PC-3 (cell line): ENCODE measurements at regions not wholly inside any gene's neighbourhood (a gene's known extent, or its start where the extent isn't known, plus 50 kb on each side); places are given as distances from the start of the nearest gene placed in this dataset.

Experiments used
- CTCF ChIP-seq: fragments of 300-600 bp; sonication (generic); conservative IDR thresholded peaks from 2 replicates; pipeline ENCODE4 v1.5.1; 2017; ENCODE audit warnings: antibody characterized with exemption, low read depth, mild to moderate bottlenecking, low read length
- EZH2 ChIP-seq: fragments of 300-600 bp; sonication (generic); IDR thresholded peaks from one replicate; pipeline ENCODE4 v1.6.1; 2017; ENCODE audit warnings: antibody characterized with exemption, mild to moderate bottlenecking, low read length; ENCODE audit not compliant: unreplicated experiment
- EZH2phosphoT487 ChIP-seq: fragments of 300-600 bp; sonication (generic); IDR thresholded peaks from 2 replicates; pipeline ENCODE4 v1.6.1; 2018; ENCODE audit warnings: mild to moderate bottlenecking, antibody characterized with exemption, low read length, borderline replicate concordance

GRCh38 chr11:42992594-42992993 lies 319.2 kb upstream of the API5 start:
- TF ChIP-seq CTCF (no peak), EZH2phosphoT487 (no peak), EZH2 (no peak)
